Tongue (tissue), 1 donor: ENCODE measurements at regions not wholly inside any gene's neighbourhood (a gene's known extent, or its start where the extent isn't known, plus 50 kb on each side); places are given as distances from the start of the nearest gene placed in this dataset.

Experiments used
- DNase-seq: peaks from one replicate; pipeline ENCODE4 v3.0.0-alpha.2; 2015

DNA sequence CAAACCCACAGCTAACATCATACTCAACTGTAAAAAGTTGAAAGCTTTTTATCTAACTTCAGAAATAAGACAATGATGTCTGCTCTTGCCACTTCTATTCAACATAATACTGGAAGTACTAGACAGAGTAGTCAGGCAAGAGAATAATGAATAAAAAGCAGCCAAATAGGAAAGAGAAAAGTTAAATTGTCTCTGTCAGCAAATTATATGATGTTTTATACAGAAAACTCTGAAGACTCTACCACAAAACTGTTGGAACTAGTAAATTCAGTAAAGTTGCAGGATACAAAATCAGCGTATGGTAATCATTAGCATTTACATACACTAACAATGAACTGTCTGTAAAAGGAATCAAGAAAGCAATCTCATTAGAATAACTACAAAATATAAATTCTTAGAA is 752.9 kb upstream of the CT83 start:
- DNase-seq, result no peak

GRCh38 chrX:117196481-117196880 is 733.7 kb upstream of the CT83 start:
- no peak for DNase-seq

DNA sequence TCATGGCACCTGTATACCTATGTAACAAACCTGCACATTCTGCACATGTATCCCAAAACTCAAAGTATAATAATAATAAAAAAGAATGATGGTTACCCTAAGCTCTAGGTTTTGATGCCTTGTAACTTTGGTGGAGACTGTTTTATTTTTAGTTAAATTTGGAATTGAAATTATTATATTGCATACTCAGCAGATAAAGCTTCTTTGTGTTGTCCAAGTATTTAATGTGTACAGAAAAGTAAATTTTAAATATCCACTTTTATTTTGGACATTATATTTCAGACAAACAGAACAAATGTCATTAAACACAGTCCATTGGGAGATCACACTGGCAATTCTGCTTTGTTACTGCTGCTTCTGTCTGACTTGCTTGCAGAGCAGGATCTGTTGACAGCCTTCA is 684.5 kb upstream of the CT83 start:
- DNase-seq, result no peak

- DNase-seq, result no peak
These were observed 675.3 kb upstream of the CT83 start for GRCh38 chrX:117138070-117138469.

DNA sequence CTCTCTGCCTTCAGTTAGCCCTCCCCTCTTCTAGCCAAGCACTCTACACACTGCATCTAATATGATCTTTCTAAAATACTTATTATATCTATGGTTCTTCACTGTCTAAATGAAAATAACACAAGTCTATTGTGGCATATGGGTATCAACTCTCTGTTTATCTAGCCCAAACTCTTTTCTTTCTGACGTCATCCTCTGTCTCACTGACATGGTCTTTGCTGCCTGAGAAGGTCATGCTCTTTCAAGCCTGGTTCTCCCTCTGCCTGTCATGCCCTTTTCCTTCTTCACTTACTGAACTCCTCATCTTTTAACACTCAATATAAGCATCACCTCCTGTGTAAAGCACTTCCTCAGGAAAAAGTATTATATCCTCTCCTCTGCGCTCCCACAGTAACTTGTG is 672.2 kb upstream of the CT83 start:
- no peak for DNase-seq

GRCh38 chrX:117120700-117121099 is 657.9 kb upstream of the CT83 start:
- no peak for DNase-seq

- no peak for DNase-seq
These were observed 633.8 kb upstream of the CT83 start for GRCh38 chrX:117096528-117096927.

- no peak for DNase-seq
These were observed 632.6 kb upstream of the CT83 start for GRCh38 chrX:117095393-117095792.

GRCh38 chrX:117094149-117094548 is 631.4 kb upstream of the CT83 start:
- DNase-seq, result no peak

DNA sequence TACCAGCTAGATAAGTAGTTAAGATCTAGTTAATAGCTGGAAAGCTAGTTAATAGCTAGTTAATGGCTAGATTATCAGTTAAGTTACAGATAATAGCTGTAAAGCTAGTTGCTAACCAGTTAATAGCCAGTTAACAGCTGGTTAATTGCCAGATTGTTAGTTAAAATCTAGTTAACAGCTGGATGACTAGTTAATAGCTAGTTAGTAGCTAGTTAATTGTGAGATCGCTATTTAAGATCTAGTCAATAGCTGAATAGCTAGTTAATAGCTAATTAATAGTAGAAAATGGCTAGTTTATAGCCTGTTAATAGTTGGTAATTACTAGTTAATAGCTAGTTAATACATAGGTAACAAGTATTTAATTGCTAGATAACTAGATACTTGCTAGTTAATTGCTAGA is 630.5 kb upstream of the CT83 start:
- no peak for DNase-seq

GRCh38 chrX:117092641-117093040 is 629.9 kb upstream of the CT83 start:
- no peak for DNase-seq

GRCh38 chrX:117063224-117063623 is 600.4 kb upstream of the CT83 start:
- DNase-seq, result no peak

DNA sequence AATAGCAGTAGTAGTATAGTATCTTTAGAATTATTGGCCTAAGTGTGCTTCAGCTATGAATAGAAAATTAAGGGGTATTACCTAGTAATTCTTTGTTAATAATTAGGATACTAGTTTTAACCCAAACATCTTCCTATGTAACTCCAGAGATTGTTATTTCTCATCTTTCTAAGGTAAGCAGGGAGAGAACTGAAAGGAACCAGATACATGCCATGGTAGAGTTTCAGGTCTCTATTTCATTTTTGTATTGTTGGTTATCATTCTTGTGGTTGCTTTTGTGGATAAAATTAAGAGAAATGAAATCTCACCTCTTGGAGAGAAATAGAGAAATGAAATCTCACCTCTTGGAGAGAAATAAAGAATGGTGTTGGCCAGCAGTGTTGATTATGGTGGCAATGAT is 597.1 kb upstream of the CT83 start:
- no peak for DNase-seq

- DNase-seq, result no peak
These were observed 590.5 kb upstream of the CT83 start for GRCh38 chrX:117053260-117053659.

GRCh38 chrX:117038918-117039440 is 576.2 kb upstream of the CT83 start:
- no peak for DNase-seq

DNA sequence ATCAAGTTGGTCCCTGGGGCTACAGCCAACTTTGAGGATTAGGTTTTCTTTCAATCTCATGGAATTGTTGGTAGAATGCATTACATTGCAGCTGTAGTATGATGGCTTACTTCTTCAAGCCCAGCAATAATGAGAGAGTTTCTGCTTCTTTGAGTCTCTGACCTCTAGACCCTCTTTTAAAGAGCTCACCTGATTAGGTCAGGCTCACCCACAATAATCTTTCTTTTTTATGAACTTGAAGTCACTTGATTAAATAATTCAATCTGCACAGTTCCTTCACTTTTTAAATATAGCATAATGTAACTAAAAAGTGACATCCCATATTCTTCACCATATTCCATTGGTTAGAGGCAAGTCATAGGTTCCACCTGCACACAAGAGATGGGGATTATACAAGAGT is 547.5 kb upstream of the CT83 start:
- DNase-seq, result no peak

DNA sequence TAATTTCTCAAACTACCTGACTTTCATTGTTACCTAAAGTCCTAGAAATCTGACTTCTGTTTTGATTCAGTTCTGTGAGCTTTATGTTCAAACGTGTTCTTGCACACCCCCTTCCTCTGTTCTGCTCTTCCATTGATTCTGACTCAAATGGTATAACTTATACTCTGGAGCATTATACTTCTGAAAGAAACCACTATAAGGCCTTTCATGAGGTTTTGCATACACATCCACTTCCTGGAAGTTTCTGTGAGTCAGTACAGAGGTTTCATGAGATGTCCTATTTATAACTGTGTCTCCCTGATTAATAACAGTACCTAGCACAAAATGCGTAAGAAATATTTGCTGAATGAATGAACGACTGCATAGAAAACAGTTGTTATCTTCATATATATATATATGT is 540.2 kb upstream of the CT83 start:
- DNase-seq, result no peak

DNA sequence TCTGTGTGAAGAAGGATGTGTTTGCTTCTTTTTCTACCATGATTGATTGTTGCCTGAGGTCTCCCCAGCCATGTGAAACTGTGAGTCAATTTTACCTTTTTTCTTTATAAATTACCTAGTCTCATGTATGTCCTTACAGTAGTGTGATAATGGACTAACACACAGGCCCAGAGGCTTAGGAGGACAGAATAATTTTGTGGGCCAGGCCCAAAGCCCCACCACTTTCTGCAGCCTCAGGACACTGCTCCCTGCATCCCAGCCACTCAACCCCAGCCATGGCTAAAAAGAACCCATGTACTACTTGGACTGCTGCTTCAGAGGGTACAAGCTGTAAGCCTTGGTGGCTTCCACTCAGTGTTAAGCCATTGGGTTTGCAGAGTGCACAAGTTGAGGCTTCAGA is 512.7 kb upstream of the CT83 start:
- no peak for DNase-seq

DNA sequence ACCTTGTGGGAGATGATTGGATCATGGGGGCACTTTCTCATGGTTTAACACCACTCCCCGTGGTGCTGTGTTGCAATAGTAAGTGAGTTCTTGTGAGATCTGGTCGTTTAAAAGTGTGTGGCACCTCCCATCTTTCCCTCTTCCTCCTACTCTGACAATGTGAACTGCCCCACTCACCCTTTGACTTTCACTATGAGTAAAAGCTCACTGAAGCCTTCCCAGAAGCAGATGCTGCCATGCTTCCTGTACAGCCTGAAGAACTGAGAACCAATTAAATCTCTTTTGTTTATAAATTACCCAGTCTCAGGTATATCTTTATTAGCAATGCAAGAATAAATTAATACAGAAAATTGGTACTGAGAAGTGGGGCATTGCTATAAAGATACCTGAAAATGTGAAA is 509.6 kb upstream of the CT83 start:
- DNase-seq, result no peak

GRCh38 chrX:116961872-116962582 is 499.3 kb upstream of the CT83 start:
- DNase-seq, result peak; percentile 9

DNA sequence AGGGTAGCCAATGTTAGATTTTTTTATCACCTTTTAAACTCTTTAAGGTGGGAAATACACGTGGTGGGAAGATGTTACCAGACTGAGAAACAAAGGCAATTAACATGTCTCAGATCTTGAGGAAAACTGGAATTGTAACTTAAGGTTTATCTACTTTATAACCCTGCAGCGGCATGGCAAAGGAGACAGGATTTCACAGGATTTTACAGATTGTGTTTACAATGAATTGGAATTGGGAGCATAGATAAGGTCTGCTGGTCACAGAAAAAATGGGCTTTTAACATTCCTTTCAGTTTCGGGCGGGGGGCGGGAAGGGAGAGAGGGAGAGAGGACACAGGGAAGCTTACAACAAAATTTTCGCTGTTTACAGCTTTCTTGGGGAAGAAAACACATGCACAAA is 467.5 kb upstream of the CT83 start:
- no peak for DNase-seq

- DNase-seq, result no peak
These were observed 434.8 kb upstream of the CT83 start for GRCh38 chrX:116897526-116897925.

DNA sequence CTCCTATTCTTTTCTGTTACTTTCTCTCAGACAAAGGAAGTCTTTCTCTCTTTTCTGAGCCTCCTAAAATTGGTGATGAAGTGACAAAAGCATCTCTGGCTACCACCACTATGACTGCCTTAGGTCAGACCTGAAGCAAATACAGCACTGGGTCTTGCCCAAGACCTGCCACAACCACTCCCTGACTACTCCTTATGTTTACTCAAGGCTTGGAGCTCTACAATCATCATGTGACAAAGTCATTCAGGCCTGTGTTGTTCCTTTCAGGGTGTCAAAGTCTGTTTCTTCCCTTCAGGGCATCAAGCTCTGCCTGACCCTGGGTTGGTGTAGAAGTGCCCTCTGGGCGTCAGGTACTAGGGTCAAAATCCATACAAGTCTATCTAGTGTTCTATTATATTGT is 419.2 kb upstream of the CT83 start:
- no peak for DNase-seq

GRCh38 chrX:116873671-116874070 is 410.9 kb upstream of the CT83 start:
- DNase-seq, result no peak

GRCh38 chrX:116872931-116873330 is 410.2 kb upstream of the CT83 start:
- no peak for DNase-seq
